GM13977 (cell line): ENCODE measurements at regions not wholly inside any gene's neighbourhood (a gene's known extent, or its start where the extent isn't known, plus 50 kb on each side); places are given as distances from the start of the nearest gene placed in this dataset.

ENCODE experiments used
- DNase-seq: peaks from one replicate; pipeline ENCODE4 v3.0.0; 2012; ENCODE audit warnings: low spot score
- CTCF ChIP-seq: IDR thresholded peaks from 2 replicates; pipeline ENCODE4 v1.5.1; 2012; ENCODE audit warnings: mild to moderate bottlenecking, control low read depth; ENCODE audit not compliant: insufficient read depth; ENCODE audit errors: extremely low read depth, missing control alignments
- in situ Hi-C: fragments of 300-500 bp; cut with MboI; formaldehyde crosslinking; loops from one replicate; pipeline ENCODE4 v1.12.0; 2022; ENCODE audit warnings: low sequenced_read_pairs, low pct_unique_long_range_greater_than_20kb, mixed read lengths, inconsistent platforms; ENCODE audit not compliant: unreplicated experiment

DNA sequence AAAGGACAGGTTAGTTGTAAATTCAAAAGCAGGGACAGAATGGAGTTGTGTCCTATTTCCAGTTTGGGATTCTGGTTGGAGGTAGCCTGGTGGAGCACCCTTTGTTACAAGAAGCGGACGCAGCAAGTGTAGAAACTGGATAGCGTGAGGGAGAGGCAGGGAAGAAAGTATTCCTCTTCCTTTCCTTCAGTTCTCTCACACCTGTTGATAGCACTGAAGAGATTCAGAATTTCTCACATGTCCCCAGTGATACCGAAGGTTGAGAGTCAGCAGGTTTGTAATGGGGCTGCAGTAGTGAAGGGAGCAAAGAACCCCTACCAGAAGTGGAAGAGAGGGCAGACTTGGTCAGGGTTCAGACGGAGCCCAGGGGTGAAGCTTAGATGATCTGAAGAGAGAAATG, 399.2 kb downstream of the SPRY2 start:
- no peak for DNase-seq
- in situ Hi-C loops = no loop called here
- no peak for TF ChIP-seq CTCF

GRCh38 chr13:79939689-79940088, 401.2 kb downstream of the SPRY2 start:
- no peak for TF ChIP-seq CTCF
- in situ Hi-C loops = no loop called here
- no peak for DNase-seq

- in situ Hi-C loops = no loop called here
- no peak for TF ChIP-seq CTCF
- no peak for DNase-seq
These were observed 403.1 kb downstream of the SPRY2 start for GRCh38 chr13:79937771-79938216.

DNA sequence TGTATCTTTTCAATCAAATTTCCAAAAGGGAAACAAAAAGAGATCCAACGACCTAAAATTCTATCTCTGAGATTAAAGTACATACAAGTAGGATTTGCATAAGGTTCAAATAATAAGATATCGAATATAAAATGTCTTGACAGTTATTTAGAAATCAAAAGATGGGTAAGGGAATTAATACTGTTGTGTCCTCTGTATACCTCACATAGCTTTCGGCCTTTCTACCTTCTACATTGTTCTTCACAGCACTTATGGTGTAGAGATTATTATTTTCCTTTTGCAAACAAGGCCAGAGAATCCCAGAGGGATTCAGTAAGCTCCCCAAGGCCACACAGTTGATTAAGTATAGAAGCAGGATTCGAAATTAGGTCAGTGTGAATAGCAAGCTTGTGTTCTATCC, 403.6 kb downstream of the SPRY2 start:
- TF ChIP-seq CTCF = no peak
- in situ Hi-C loops = no loop called here
- DNase-seq = no peak

DNA sequence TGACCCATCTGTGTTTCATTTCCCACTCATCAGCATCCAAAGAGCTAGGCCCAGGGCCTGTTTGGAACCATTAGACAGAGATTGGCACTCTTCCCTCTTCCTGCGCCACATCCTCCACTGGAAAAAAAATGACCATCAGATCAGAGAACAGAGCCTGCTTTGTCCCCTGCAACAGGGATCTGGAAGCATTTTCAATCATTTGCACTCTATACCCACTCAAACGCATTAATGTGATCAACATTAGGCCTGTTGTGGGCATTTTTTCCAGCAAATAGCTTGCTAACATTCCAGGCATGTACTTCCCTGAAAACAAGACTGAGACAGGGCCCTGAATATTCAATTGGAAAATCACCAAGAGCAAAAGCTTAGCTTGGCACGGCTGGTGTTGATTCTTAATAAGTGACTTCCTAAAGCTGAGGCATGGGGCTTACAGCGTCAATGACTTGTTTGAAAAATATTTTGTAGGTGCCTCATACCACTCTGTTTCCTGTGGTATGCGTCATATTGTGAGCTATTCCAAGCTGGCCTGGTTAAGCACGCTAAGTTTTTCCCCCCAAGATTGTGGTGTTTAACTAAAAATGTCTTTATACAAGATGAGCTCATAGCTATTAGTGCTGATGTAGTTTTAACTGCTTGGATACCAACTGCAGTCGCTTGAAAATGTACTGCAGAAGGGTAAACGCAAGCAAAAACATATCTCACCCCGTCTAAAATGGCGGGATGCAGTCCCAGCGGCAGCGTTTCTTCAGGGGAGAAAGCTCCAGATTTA, 404.4 kb downstream of the SPRY2 start:
- no peak for DNase-seq
- no peak for TF ChIP-seq CTCF
- in situ Hi-C loops = no loop called here

GRCh38 chr13:79935121-79935520, 405.8 kb downstream of the SPRY2 start:
- in situ Hi-C loops = no loop called here
- no peak for TF ChIP-seq CTCF
- DNase-seq = no peak

- TF ChIP-seq CTCF = no peak
- in situ Hi-C loops = no loop called here
These were observed 407.5 kb downstream of the SPRY2 start for GRCh38 chr13:79933389-79933788.

More at GRCh38 chr13:79933389-79933788, 407.5 kb downstream of the SPRY2 start:
- no peak for DNase-seq
